ENCODE measurements at regions not wholly inside any gene's neighbourhood (a gene's known extent, or its start where the extent isn't known, plus 50 kb on each side); places are given as distances from the start of the nearest gene placed in this dataset.

DNA sequence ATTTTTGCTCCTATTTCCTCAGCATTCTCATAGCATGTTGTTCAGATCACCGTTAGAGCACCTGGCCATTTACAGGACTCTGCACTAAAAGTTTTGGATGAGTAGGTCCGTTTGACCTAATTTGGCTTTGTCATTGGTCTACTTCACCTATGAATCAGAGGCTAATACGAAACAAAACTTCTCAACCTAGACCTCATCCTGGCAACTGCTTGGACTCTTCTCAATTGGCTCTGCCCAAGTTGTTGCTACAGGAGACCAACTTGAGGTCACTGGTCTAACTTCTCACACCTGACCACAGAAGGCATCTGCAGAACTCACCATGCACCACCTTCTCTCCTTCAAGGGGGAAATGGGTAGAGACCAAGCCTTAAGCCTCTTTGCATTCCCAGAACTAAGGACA, 663.7 kb downstream of the PLCL1 start:
- CTCF ChIA-PET: no interaction called here
- DNase-seq: no peak
- H3K4me2 ChIP-seq: no peak overlapping the region

More for the DNA sequence above, 663.7 kb downstream of the PLCL1 start:
- Histone ChIP-seq H3K36me3 (replicated peaks in 1 of 2; ENCODE audit: control insufficient read depth in 1 of 2, insufficient read depth in 2 of 2, low read length in 1 of 2) (no peaks in the 10 kb centered on the region), H3K4me1 (ENCODE audit: control insufficient read depth in 1 of 2, insufficient read depth in 2 of 2, low read depth in 1 of 2, low read length in 1 of 2) (no peaks in the 10 kb centered on the region), H4K20me1 (ENCODE audit: insufficient read depth) (no peaks in the 10 kb centered on the region), H3K9ac (no peak overlapping the region), H3F3A (replicated peaks; ENCODE audit: insufficient read depth) (no peaks in the 10 kb centered on the region), H3K27me3 (ENCODE audit: insufficient read depth) (no peaks in the 10 kb centered on the region), H3K9me3 (no peaks in the 10 kb centered on the region), H3K9me2 (no peaks in the 10 kb centered on the region), H2AFZ (ENCODE audit: low read depth) (no peak overlapping the region), H3K27ac (ENCODE audit: low read depth in 2 of 2, low read length in 1 of 2) (no peak overlapping the region), H3K79me2 (ENCODE audit: insufficient read depth) (no peaks in the 10 kb centered on the region), H3K4me3 (ENCODE audit: low read depth in 2 of 2, low read length in 1 of 2) (no peak overlapping the region)
- no peak for TF ChIP-seq POLR2AphosphoS5 (IDR thresholded peaks at IDR 0.05; ENCODE audit: low read depth, low read length)
- no peak for TF ChIP-seq SIN3A (IDR thresholded peaks at IDR 0.05; ENCODE audit: borderline replicate concordance, low read depth, low read length)
- no peak for TF ChIP-seq ELF1 (IDR thresholded peaks at IDR 0.05)
- no peak for TF ChIP-seq REST (IDR thresholded peaks at IDR 0.05; ENCODE audit: low read depth, low read length)
- TF ChIP-seq EP300 (IDR thresholded peaks at IDR 0.05; ENCODE audit: borderline replicate concordance in 1 of 2, low read depth in 1 of 2, low read length in 1 of 2): no peak
- TF ChIP-seq YY1 (IDR thresholded peaks at IDR 0.05; ENCODE audit: low read depth): no peak
- no peak for TF ChIP-seq TEAD4 (IDR thresholded peaks at IDR 0.05; ENCODE audit: borderline replicate concordance, insufficient read depth)
- TF ChIP-seq, protein P1, sequence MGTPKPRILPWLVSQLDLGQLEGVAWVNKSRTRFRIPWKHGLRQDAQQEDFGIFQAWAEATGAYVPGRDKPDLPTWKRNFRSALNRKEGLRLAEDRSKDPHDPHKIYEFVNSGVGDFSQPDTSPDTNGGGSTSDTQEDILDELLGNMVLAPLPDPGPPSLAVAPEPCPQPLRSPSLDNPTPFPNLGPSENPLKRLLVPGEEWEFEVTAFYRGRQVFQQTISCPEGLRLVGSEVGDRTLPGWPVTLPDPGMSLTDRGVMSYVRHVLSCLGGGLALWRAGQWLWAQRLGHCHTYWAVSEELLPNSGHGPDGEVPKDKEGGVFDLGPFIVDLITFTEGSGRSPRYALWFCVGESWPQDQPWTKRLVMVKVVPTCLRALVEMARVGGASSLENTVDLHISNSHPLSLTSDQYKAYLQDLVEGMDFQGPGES (IDR thresholded peaks at IDR 0.05; ENCODE audit: low read depth, low read length): no peak
- TF ChIP-seq TCF12 (IDR thresholded peaks at IDR 0.05): no peak
- TF ChIP-seq, protein P2, sequence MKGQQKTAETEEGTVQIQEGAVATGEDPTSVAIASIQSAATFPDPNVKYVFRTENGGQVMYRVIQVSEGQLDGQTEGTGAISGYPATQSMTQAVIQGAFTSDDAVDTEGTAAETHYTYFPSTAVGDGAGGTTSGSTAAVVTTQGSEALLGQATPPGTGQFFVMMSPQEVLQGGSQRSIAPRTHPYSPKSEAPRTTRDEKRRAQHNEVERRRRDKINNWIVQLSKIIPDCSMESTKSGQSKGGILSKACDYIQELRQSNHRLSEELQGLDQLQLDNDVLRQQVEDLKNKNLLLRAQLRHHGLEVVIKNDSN (IDR thresholded peaks at IDR 0.05; ENCODE audit: borderline replicate concordance, low read depth): no peak
- TF ChIP-seq EZH2phosphoT487 (IDR thresholded peaks at IDR 0.05; ENCODE audit: borderline replicate concordance, low read depth): no peak
- TF ChIP-seq GATA2 (CRISPR knock-in tag; IDR thresholded peaks at IDR 0.05): no peak
- no peak for TF ChIP-seq GABPA (IDR thresholded peaks at IDR 0.05; ENCODE audit: low read depth)
- no peak for TF ChIP-seq MEF2A (IDR thresholded peaks at IDR 0.05; ENCODE audit: borderline replicate concordance, low read depth)
- TF ChIP-seq TAF1 (IDR thresholded peaks at IDR 0.05; ENCODE audit: borderline replicate concordance, low read depth, low read length): no peak
- TF ChIP-seq FOXM1 (IDR thresholded peaks at IDR 0.05; ENCODE audit: low read depth): no peak
- no peak for TF ChIP-seq MXI1 (IDR thresholded peaks at IDR 0.05; ENCODE audit: low read depth, low read length)
- 18% methylated on average over 3 of the region's 3 CpGs for WGBS (ENCODE audit: low lambda C conversion rate)
- POLR2A ChIA-PET: no interaction called here
